ENCODE measurements at regions not wholly inside any gene's neighbourhood (a gene's known extent, or its start where the extent isn't known, plus 50 kb on each side); places are given as distances from the start of the nearest gene placed in this dataset.

DNA sequence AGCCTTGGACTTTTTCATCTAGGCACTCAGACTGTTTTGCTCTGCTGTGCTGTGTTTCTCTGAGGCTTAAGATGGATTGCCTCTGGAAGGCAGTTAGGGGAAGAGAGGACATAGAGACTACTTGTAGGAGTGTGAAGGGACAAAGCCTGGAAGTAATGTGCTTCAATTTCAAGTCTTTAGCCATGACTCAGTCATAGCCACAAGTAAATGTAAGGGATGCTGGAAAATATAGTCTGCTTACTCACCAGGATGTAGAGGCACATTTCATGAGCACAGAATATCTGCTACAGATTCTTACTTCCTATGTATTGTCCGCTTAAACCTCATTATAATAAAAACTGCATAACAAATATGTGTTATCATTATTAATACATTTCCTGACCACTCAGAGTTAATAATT is 794.3 kb upstream of the NOVA1 start:
- no peak overlapping the region for H3K4me3 ChIP-seq (ENCODE audit: low read length)
- TF ChIP-seq, protein P1, sequence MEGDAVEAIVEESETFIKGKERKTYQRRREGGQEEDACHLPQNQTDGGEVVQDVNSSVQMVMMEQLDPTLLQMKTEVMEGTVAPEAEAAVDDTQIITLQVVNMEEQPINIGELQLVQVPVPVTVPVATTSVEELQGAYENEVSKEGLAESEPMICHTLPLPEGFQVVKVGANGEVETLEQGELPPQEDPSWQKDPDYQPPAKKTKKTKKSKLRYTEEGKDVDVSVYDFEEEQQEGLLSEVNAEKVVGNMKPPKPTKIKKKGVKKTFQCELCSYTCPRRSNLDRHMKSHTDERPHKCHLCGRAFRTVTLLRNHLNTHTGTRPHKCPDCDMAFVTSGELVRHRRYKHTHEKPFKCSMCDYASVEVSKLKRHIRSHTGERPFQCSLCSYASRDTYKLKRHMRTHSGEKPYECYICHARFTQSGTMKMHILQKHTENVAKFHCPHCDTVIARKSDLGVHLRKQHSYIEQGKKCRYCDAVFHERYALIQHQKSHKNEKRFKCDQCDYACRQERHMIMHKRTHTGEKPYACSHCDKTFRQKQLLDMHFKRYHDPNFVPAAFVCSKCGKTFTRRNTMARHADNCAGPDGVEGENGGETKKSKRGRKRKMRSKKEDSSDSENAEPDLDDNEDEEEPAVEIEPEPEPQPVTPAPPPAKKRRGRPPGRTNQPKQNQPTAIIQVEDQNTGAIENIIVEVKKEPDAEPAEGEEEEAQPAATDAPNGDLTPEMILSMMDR (conservative IDR thresholded peaks at IDR 0.05; ENCODE audit: low read length), result no peak
- peak; percentile 15 for DNase-seq (ENCODE audit: low read depth)

DNA sequence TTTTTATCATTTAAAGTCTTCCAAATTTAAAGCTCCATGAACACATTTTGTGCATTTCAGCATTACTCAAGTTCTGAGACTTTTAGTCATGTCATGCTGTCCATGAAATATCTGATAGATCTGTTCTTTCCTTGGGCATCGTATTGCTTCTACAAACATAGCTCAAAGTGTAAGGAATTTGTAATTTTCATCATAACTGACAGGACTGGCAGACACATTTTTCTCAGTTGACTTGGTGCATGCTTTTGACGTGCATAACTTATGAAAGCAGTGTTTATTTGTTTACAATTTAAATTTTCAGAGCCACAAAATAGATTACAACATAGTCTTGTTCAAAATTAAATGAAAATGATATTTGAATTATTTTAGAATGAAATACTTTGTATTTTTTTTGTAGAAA is 812.1 kb upstream of the NOVA1 start:
- TF ChIP-seq, protein P1 (conservative IDR thresholded peaks at IDR 0.05; ENCODE audit: low read length), result no peak
- DNase-seq (ENCODE audit: low read depth), result no peak
- H3K4me3 ChIP-seq (ENCODE audit: low read length), result no peak overlapping the region

DNA sequence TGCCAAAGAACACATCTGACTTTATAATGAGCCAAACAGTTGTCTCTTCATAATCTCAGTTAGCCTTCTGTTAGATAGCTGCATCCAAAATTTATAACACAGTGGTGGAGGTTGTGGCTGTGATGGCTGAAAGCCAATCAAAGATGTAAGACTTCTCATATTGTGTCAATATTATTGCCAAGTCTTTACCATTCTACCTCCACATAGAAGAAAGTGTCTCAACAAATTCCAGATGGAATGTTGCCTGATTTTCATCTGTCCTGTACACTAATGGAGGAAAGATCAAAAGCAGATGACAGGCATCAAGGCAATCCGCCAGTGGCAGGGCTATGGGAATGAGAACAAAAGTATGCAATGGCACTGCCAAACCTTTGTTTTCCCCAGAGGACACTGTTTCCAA is 813.1 kb upstream of the NOVA1 start:
- DNase-seq (ENCODE audit: low read depth), result peak; percentile 22
- H3K4me3 ChIP-seq (ENCODE audit: low read length), result no peak overlapping the region
- TF ChIP-seq, protein P1 (conservative IDR thresholded peaks at IDR 0.05; ENCODE audit: low read length), result no peak

DNA sequence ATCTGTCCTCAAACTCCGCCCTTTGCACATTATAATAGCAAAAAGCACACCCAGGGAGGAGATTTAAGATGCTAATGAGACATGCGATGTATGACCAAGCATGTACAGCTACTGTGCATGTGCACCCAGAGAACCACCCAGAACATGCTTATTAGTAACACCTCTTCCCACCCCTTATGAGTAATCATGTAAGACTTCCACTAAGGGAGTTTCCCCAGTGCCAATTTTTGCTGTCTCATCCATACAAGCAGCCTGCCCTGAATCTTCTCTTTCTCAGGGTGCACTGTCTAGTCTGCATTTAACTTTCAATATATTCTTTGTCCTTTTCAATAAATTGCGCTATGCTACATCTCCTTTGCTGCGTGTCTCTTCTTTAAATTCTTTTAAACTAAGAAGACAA is 830.0 kb upstream of the NOVA1 start:
- TF ChIP-seq, protein P1 (conservative IDR thresholded peaks at IDR 0.05; ENCODE audit: low read length), result no peak
- peak; percentile 24 for DNase-seq (ENCODE audit: low read depth)
- no peak overlapping the region for H3K4me3 ChIP-seq (ENCODE audit: low read length)

DNA sequence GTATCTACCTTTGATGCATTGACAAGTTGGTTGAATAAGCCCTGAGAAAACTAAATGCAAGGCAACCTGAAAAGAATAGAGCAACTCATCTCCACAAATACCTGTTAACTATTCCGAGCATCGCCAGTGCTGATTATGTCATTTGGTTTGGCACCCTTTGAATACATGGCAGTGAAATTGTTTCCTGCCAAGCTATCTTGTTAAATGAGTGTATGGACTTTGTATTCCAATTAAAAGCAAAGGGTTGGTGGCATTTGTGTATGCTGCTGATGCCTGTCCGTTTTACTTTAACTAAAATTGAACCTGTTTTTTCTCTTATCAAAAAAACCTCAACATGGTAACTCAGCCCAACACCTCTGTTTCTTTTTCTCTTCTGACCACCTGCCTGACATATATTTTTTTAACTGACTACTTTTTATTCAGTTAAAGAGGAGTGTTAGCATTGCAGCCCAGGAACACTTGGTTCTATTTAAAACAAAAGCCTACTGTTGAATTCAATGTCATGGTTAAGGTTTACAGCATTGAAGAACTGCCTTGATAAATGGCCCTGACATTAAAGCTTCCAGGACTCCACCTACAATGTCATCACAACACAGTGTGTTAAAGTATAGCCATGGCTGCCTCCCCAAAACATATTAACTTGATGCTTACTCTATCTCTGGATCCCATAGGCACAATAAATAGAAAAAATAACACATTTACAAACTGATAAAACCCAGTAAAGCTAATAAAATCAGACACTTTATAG is 838.3 kb upstream of the NOVA1 start:
- DNase-seq (ENCODE audit: low read depth), result no peak
- H3K4me3 ChIP-seq (ENCODE audit: low read length), result no peak overlapping the region

GRCh38 chr14:27484633-27485032 is 886.8 kb upstream of the NOVA1 start:
- TF ChIP-seq, protein P1 (conservative IDR thresholded peaks at IDR 0.05; ENCODE audit: low read length), result no peak
- no peak for DNase-seq (ENCODE audit: low read depth)
- H3K4me3 ChIP-seq (ENCODE audit: low read length), result no peak overlapping the region

More for the DNA sequence above, 838.3 kb upstream of the NOVA1 start:
- TF ChIP-seq, protein P1 (conservative IDR thresholded peaks at IDR 0.05; ENCODE audit: low read length), result no peak

GRCh38 chr14:27485193-27485592 is 887.4 kb upstream of the NOVA1 start:
- TF ChIP-seq, protein P1 (conservative IDR thresholded peaks at IDR 0.05; ENCODE audit: low read length), result no peak
- no peak overlapping the region for H3K4me3 ChIP-seq (ENCODE audit: low read length)
- no peak for DNase-seq (ENCODE audit: low read depth)

Data from AG10803 (cell line).